Gastroesophageal sphincter (tissue), 4 donors: ENCODE measurements at regions not wholly inside any gene's neighbourhood (a gene's known extent, or its start where the extent isn't known, plus 50 kb on each side); places are given as distances from the start of the nearest gene placed in this dataset.

Experiments used
- ATAC-seq: fragments of 150-250 bp; one replicate; pipeline ENCODE4 v1.9.1; 2016; ENCODE audit warnings: mild to moderate bottlenecking, moderate library complexity
- H3K27ac ChIP-seq, 4 donors: fragments of 200-600 bp; sonication (generic) in 3 of 4; 1 replicate in 3 of 4; 2 replicates in 1 of 4; pipeline ENCODE4 v1.5.1; 2016 to 2019
- H3K27me3 ChIP-seq: fragments of 200-600 bp; sonication (generic); one replicate; pipeline ENCODE4 v1.5.1; 2019
- H3K36me3 ChIP-seq, 2 donors: fragments of 200-600 bp; sonication (generic); one replicate each; pipeline ENCODE4 v1.5.1; 2019; ENCODE audit warnings: control low read depth in 1 of 2
- H3K4me1 ChIP-seq, 3 donors: fragments of 200-600 bp; sonication (generic); 1 replicate in 2 of 3; 2 replicates in 1 of 3; pipeline ENCODE4 v1.5.1; 2016 to 2019; ENCODE audit warnings: control low read depth in 2 of 3
- H3K4me3 ChIP-seq, 2 donors: fragments of 200-600 bp; sonication (generic); one replicate each; pipeline ENCODE4 v1.5.1; 2019; ENCODE audit warnings: mild to moderate bottlenecking in 1 of 2, moderate library complexity in 1 of 2
- H3K9me3 ChIP-seq, 3 donors: fragments of 200-600 bp; sonication (generic); one replicate each; pipeline ENCODE4 v1.5.1; 2017 to 2019; ENCODE audit warnings: control low read depth in 2 of 3
- EP300 ChIP-seq: sonication (generic); formaldehyde crosslinking; IDR thresholded peaks from one replicate; pipeline ENCODE4 v1.6.1; 2017; ENCODE audit warnings: antibody characterized with exemption, mild to moderate bottlenecking
- POLR2A ChIP-seq, 2 donors: fragments of 450-650 bp; IDR thresholded peaks; one replicate each; pipeline ENCODE4 v1.6.1; 2017; ENCODE audit warnings: antibody characterized with exemption in 2 of 2, mild to moderate bottlenecking in 2 of 2, moderate library complexity in 1 of 2
- POLR2AphosphoS5 ChIP-seq: sonication (generic); formaldehyde crosslinking; IDR thresholded peaks from one replicate; pipeline ENCODE4 v1.6.1; 2017; ENCODE audit warnings: antibody characterized with exemption
- WGBS, 2 donors: methylation state at CpG; one replicate each; pipeline ENCODE4 v1.1.5; 2018; ENCODE audit warnings: low coverage in 1 of 2; 5-methylcytosine and 5-hydroxymethylcytosine counted together
- TF ChIP-seq, protein P1 (sequence below), 4 experiments: fragments of 200-600 bp in 2 of 4; fragments of 450-650 bp in 2 of 4; sonication (generic) in 1 of 4; IDR thresholded peaks; one replicate each; pipeline ENCODE4 v1.5.1; 2017 to 2019; ENCODE audit warnings: antibody characterized with exemption in 4 of 4, mild to moderate bottlenecking in 2 of 4, moderate library complexity in 2 of 4

- H3K36me3 ChIP-seq, result no peaks in the 10 kb centered on the region
- TF ChIP-seq, protein P1, sequence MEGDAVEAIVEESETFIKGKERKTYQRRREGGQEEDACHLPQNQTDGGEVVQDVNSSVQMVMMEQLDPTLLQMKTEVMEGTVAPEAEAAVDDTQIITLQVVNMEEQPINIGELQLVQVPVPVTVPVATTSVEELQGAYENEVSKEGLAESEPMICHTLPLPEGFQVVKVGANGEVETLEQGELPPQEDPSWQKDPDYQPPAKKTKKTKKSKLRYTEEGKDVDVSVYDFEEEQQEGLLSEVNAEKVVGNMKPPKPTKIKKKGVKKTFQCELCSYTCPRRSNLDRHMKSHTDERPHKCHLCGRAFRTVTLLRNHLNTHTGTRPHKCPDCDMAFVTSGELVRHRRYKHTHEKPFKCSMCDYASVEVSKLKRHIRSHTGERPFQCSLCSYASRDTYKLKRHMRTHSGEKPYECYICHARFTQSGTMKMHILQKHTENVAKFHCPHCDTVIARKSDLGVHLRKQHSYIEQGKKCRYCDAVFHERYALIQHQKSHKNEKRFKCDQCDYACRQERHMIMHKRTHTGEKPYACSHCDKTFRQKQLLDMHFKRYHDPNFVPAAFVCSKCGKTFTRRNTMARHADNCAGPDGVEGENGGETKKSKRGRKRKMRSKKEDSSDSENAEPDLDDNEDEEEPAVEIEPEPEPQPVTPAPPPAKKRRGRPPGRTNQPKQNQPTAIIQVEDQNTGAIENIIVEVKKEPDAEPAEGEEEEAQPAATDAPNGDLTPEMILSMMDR (IDR thresholded peaks at IDR 0.05), result no peak
- H3K9me3 ChIP-seq, result peaks cover 0 to 13% (median 0%) of the 10 kb centered on the region in 3 donors
- ATAC-seq, result no peak
- no peaks in the 10 kb centered on the region for H3K4me1 ChIP-seq
- no peak overlapping the region for H3K27ac ChIP-seq
- no peak overlapping the region for H3K4me3 ChIP-seq
- H3K27me3 ChIP-seq, result no peaks in the 10 kb centered on the region
- WGBS, 2 donors, result 92 to 100% methylated on average over 1 of the region's 1 CpG
Measured at GRCh38 chr5:43941806-43942205, 338.8 kb downstream of the NNT start.

DNA sequence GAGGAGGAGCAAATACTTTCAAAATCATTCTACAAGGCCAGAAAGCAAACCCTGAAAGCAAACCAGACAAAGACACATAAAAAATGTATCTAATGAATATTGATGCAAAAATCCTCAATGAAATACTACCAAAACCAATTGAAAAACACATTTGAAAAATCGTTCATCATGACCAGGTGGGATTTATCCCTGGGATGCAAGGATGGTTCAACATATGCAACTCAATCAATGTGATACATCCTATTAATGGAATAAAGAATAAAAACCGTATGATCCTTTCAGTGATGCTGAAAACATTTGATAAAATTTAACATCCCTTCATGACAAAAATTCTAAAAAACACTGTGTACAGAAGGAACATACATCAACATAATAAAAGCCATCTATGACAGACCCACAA is 337.6 kb downstream of the NNT start:
- ATAC-seq, result no peak
- TF ChIP-seq POLR2AphosphoS5 (no peak), EP300 (no peak), POLR2A (IDR thresholded peaks at IDR 0.05) (no peak)
- TF ChIP-seq, protein P1 (IDR thresholded peaks at IDR 0.05), result no peak
- Histone ChIP-seq H3K36me3 (no peaks in the 10 kb centered on the region), H3K4me3 (no peak overlapping the region), H3K4me1 (no peaks in the 10 kb centered on the region), H3K9me3 (peaks cover 0 to 8% (median 0%) of the 10 kb centered on the region in 3 donors), H3K27ac (no peak overlapping the region), H3K27me3 (no peaks in the 10 kb centered on the region)
- 83 to 86% methylated on average over 2 of the region's 2 CpGs for WGBS, 2 donors

DNA sequence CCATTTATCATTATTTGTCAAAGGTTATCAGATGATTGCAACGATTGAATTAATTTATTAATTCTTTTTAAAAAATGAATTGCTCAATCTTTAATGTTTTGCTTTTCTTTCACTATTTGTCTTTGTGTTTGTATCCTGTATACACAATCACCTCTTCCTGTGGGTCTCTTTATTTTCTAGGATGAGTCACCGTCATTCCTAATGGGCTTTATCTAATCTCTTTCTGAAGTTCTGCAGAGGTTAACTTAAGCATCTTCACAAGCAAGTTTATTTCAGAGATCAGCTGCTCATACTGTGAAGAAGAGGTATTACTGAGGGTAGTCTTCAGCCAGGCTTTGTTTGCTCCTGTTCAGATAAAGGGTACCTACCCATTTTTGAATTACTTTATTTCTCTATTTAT is 323.9 kb downstream of the NNT start:
- TF ChIP-seq EP300, result no peak
- TF ChIP-seq POLR2A (IDR thresholded peaks at IDR 0.05), result no peak
- TF ChIP-seq, protein P1 (IDR thresholded peaks at IDR 0.05), result no peak
- TF ChIP-seq POLR2AphosphoS5, result no peak
- 37 to 50% methylated on average over 2 of the region's 2 CpGs for WGBS, 2 donors

GRCh38 chr5:43920422-43920821 is 317.4 kb downstream of the NNT start:
- Histone ChIP-seq H3K4me3 (no peak overlapping the region), H3K36me3 (no peaks in the 10 kb centered on the region), H3K27me3 (no peaks in the 10 kb centered on the region), H3K4me1 (no peaks in the 10 kb centered on the region), H3K27ac (no peak overlapping the region), H3K9me3 (peaks cover 0 to 23% (median 0%) of the 10 kb centered on the region in 3 donors)
- TF ChIP-seq, protein P1 (IDR thresholded peaks at IDR 0.05), result no peak
- TF ChIP-seq POLR2AphosphoS5 (no peak), EP300 (no peak), POLR2A (IDR thresholded peaks at IDR 0.05) (no peak)
- no peak for ATAC-seq

More for the DNA sequence above, 323.9 kb downstream of the NNT start:
- H3K27me3 ChIP-seq, result no peaks in the 10 kb centered on the region
- ATAC-seq, result no peak
- no peak overlapping the region for H3K27ac ChIP-seq
- H3K36me3 ChIP-seq, result no peaks in the 10 kb centered on the region
- peaks cover 0 to 17% (median 0%) of the 10 kb centered on the region in 3 donors for H3K9me3 ChIP-seq
- no peaks in the 10 kb centered on the region for H3K4me1 ChIP-seq
- H3K4me3 ChIP-seq, result no peak overlapping the region

GRCh38 chr5:43917925-43918324 is 314.9 kb downstream of the NNT start:
- Histone ChIP-seq H3K27ac (no peak overlapping the region), H3K36me3 (no peaks in the 10 kb centered on the region), H3K4me3 (no peak overlapping the region), H3K27me3 (no peaks in the 10 kb centered on the region), H3K9me3 (peaks cover 0 to 8% (median 0%) of the 10 kb centered on the region in 3 donors), H3K4me1 (no peaks in the 10 kb centered on the region)
- ATAC-seq, result no peak
- 80 to 88% methylated on average over 1 of the region's 3 CpGs for WGBS, 2 donors
- TF ChIP-seq, protein P1 (IDR thresholded peaks at IDR 0.05), result no peak
- TF ChIP-seq EP300 (no peak), POLR2AphosphoS5 (no peak), POLR2A (IDR thresholded peaks at IDR 0.05) (no peak)
